HG03520 (cell line): ENCODE measurements at regions not wholly inside any gene's neighbourhood (a gene's known extent, or its start where the extent isn't known, plus 50 kb on each side); places are given as distances from the start of the nearest gene placed in this dataset.

ENCODE experiments used
- ATAC-seq: cut with Tn5 transposase; IDR thresholded peaks from one replicate; pipeline ENCODE4 v1.9.1; 2021; ENCODE audit warnings: mild to moderate bottlenecking, moderate library complexity; ENCODE audit not compliant: unreplicated experiment

DNA sequence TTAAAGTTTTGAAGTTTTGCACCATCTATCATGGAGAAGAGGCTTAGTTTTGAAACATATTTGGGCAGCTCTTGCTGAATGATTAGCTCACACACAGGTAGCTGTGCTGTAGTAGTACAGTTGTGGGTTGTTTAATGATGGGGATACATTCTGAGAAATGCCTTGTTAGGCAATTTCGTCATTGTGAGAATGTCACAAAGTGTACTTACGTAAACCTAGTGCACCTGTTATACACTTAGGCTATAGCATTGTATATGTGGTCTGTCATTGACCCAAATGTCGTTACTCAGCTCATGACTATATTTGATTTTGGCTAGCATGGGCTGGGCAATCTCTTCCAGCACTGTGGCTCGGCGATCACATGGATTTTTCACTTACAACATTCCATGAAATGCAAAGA lies 247.2 kb upstream of the IGFBP3 start:
- ATAC-seq, result no peak

DNA sequence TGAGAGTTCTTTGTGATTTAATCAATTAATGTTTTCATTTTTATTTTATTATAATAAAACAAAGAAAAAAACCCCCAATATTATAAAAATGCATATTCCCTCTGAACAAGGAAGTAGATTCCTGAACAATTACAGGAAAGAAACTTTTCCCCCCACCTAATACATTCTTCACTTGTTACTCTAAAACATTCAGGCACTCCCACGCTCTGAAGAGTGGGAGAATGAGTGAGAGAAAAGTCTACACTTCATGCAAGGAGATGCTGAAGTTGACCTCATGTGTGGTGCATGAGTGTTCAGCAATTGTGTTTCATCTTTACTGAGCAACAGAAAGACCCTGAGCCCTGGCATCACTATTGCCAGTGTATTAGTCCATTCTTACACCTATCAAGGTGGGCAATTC lies 244.2 kb upstream of the IGFBP3 start:
- no peak for ATAC-seq

DNA sequence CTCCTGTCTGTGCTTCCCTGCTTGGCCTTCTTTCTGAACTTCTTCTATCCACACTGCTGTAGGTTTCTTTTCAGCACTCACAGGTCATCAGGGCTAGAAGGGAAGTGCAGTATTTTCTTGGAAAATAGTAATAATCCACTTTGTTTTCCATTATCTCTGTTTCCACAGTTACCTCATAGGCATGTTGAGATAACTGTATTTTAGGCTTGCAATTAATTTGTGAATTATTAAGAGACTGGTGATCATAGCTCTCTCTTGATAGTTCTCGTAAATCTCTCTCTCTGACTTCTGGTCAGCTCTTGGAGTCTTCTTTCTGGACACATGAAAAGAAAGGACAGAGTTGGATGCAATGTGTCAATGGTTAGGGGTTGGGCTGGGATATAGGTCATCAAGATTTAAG lies 243.6 kb upstream of the IGFBP3 start:
- ATAC-seq, result no peak

DNA sequence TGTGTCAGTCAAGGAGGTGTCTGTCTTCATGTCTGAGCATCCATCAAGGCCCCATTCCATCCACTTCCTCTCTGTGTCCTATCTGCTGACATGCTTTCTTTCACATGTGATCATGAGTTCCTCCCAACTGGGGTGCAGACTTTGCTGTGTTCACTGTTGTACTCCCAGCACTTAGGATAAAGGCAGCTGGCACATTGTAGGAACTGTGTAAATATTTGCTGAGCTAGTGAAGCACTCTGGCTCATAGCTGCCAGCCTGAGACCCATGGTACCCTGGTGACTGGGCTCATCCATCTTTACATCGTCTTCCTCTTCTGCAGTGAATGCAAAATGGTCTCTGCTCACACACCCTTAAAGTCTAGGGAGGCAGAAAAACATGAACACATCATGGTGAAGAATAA lies 242.2 kb upstream of the IGFBP3 start:
- no peak for ATAC-seq

DNA sequence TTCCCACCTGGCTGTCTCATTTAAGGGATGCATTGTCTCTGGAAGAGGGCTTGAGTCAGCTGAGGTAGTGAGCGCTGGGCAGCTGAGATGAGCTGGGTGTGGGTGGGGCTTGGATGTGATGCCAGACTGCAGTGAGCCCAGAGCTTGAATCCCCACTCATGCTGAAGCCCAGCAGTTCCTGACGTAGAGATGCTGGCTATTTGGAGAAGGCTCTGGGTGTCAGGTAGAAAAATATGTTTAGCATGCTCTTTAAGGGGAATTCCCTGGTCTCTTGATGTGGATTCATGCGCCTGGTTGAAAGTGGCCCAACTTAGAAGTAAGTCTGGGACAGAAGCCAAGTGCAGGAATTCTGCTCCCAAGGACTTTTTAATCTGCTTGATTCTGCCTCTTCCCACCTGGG lies 241.5 kb upstream of the IGFBP3 start:
- ATAC-seq, result no peak

DNA sequence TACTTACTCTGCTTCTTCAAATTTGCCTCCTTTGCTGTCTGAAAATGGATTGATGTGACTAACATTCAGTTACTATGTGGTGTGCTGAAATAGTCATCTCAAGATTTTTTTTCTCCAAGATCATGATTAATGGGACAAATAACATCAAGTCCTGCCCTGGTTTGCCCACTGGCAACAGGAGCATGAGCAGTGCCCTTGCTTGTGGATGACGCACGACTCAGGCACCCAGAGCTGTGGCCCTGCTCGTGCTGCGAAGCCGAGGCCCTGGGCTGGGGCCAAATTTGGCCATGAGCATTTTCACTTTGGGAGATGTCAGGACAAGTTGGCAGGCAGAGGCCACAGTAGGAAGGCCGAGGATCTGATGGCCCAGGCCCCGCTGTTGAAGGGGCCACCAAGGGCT lies 239.8 kb upstream of the IGFBP3 start:
- no peak for ATAC-seq

DNA sequence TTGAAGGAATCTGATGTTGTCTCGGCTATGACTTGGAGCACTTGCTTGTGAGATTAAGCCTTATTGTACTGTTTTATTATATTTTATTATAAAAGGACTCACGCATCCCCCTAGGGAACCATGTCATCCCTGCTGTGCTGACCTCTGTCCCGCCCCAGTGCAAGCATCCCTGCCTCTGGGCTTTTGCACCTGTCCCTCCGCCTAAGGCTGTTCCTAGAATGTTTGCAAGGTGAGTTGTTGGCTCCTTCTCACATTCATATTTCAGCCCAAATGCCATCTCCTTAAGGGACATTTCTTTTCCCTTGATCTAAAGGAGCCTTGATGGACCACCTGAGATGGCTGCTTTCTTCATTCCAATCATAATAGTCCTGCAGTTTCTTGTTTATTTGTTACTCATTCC lies 236.9 kb upstream of the IGFBP3 start:
- ATAC-seq, result no peak

GRCh38 chr7:46157404-46157803 lies 236.3 kb upstream of the IGFBP3 start:
- ATAC-seq, result no peak

DNA sequence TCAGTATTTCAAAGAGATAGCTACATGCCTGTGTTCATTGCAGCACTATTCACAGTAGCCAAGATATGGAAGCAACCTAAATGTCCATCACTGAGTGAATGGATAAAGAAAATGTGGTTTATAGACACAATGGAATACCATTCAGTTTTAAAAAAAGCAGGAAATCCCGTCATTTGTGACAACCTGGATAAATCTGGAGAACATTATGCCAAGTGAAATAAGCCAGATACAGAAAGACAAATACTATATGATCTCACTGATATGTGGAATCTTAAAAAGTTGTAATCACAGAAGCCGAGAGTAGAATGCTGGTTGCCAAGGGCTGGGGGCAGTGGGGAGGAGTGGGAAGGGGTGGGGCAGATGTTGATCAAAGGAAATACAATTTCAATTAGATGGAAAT lies 235.8 kb upstream of the IGFBP3 start:
- ATAC-seq, result no peak

GRCh38 chr7:46156086-46156485 lies 235.0 kb upstream of the IGFBP3 start:
- no peak for ATAC-seq

DNA sequence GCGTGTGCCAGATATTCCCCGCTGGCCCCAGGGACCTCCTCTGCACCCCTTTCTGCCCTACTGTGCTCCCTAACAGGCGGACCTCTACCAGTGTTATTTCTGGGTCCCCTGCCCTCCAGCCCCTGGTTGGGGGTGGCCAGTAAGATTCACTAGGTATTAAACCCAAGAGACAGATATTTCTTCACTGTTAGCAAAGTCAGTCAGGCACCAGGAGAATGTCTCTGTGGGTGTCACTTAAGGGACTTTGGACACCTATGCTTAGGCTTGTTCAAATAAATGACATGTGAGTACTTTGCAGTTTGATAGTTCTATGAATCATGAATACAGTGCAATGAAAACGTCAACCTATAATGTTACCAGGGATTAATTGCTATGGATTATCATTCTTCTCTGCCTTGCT lies 234.3 kb upstream of the IGFBP3 start:
- ATAC-seq, result no peak

DNA sequence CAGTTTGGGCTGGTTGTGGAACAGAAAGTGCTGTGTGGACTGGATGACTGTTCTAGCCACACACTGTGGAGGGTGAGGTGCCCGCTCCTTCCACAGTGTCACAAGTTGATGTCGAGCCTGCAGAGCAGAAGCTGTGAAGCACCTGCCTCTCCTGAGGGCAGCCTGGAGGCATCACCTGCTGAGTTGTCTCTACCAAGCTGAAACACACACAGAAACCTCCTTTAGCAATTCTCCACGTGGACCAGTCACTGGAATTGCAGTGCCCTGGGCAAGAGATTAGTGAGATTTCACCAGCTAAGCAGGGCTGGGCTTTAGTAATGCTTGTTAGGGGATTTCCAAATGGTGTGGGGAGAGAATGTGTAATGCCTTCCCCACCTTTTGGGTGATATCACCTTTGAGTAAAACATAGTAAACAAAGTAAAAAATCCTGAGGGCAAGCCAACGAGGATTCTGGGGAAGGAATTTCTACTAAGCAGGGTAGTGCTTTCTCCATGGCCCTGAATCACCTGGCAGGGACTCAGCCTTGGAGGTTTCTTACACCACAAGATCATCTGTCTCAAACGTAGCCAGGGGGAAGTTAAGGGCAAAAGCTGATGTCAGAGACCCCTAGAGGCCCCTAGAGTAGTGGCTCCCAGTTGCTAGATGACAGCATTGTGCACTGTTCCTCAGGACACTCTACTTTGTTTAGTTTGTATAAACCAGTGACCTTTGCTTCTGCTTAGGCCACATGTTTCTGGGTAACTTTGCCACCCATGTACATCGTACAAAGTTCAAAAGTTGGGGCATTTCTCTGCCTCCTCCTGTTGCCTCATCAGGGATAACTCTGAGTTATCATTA lies 233.1 kb upstream of the IGFBP3 start:
- ATAC-seq, result peak; percentile 71

DNA sequence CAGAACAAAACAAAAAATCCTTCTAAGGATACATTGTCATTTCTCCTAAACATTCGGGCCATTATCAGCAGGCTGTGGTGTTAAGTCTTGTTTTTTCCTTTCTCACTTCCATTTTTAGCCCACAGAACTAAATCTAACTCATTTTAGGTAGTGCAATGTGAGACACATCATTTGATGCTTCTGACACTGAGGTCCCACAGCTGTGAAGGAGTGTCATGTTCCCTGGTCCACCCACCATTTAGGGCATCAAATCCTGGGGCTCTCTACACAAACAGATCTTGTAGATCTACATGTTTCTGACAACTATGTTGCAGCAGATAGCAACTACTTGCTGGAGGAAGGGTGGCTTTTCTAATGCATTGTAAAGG lies 232.5 kb upstream of the IGFBP3 start:
- peak; percentile 40 for ATAC-seq

DNA sequence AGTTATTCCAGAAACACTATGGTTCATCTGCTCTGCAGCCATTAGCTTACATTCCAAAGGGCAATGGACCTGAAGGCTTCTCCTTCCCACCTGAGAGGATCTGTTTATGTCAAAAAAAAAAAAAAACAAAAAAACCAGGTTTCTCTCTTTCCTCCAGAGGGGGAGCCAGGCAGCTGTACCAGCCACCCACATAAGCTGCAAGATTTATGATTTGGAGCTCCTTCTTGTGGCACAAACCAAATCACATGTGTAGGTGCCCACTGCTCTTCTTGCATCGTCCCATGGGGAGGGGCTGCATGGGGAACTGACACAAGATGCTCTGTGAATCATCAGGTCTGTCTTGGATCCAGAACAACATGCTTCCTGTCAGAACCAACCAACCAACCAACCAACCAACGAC lies 231.6 kb upstream of the IGFBP3 start:
- no peak for ATAC-seq

GRCh38 chr7:46150721-46151120 lies 229.6 kb upstream of the IGFBP3 start:
- no peak for ATAC-seq

- ATAC-seq, result no peak
Observed at GRCh38 chr7:46150202-46150601, 229.1 kb upstream of the IGFBP3 start.

GRCh38 chr7:46147871-46148270 lies 226.8 kb upstream of the IGFBP3 start:
- no peak for ATAC-seq

DNA sequence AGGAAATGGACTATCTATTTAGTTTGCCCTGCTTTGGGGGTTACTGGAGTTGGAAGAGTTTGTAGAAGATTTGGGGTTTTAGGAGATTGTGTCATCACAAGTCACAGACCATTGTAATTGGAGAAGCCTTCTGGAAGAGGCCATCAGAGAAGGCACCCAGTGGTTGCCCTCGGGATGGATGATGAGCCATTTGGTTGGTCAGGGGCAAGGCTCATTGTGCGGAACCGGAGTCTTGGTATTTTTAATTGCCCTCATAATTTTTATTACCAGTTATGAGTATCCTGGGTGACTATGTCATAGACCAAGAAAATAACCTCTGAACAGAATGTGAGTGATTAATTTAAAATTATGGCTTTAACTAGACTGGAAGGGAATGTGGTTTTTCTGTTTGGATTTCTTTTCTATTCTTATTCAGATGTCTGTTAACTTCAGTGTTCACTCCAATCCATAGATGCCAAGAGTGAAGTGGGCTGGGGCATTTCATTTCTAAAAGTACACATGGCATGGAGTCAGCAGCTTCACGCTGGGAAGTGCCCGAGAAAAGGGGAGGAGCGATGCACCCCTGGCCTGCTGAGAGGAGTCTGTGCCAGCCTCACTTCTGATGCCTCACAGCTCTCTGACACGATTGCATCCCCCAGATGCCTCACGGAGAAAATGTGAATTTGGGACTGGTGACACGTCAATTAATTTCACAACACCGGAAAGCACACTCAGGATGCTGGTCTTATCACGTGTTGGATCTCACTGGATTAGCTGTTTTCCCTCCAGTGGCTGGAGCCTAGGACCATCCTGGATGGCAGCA lies 225.6 kb upstream of the IGFBP3 start:
- no peak for ATAC-seq

DNA sequence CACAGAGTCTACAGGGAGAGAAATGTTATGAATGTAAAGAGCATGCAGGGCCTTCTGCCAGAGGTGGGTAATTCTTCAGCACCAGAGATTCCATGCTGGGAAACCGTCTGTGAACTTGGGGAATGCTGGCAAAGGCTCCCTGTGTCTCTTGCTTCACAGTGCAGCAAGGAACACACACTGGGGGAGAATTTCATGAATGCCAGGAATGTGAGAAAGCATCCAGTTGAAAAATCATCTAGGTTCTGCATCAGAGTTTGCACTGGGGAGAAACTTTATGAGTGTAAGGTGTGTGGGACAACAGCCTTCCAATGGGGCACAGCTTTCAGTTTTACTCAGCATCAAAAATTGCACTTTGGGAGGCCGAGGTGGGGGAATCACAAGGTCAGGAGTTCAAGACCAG lies 224.3 kb upstream of the IGFBP3 start:
- ATAC-seq, result no peak

DNA sequence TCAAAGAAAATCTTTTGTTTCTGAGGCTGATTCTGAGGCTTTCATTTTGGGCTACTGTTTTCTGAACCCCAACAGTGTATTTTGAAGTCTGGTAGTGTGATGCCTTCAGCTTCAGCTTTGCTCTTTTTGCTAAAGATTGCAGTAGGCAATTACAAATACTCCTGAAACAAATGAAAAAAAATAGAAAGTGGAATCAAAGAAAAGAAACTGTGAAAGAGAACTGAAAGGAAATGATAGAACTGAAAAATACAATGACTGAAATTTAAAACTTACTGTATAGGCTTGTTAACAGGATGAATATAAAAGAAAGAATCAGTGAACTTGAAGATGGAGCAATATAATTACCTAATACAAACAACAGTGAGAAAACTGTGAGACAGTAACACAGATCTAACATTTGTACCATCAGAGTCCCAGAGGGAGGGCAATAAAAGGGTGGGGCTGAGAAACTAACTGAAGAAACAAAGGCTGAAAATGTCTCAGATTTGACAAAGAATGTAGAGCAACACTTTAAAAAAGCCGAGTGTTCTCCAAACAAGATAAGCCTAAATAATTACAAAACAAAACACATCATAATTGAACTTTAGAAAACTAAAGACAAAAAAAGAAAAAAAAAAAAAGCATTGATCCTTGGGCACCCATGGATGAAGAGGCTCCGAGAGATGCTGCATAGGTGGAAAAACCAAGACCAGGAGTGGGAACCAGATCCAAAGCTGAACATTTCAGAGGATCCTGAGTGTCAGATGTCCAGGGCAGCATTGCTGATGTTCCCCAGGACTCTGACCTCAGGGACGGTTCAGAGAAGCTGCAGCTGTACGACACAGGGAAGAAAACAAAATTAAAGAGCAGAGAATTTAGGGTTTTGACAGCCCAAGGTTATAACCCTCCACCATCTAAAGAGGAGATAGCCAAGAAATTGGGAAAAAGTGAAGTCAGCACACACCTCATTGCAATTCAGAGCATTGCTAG lies 223.2 kb upstream of the IGFBP3 start:
- ATAC-seq, result no peak

- ATAC-seq, result no peak
Observed at GRCh38 chr7:46143421-46143820, 222.3 kb upstream of the IGFBP3 start.
